ENCODE measurements at regions not wholly inside any gene's neighbourhood (a gene's known extent, or its start where the extent isn't known, plus 50 kb on each side); places are given as distances from the start of the nearest gene placed in this dataset.

GRCh38 chr12:41745593-41745992, 399.1 kb downstream of the GXYLT1 start:
- TF ChIP-seq CTCF (IDR thresholded peaks at IDR 0.05; ENCODE audit: insufficient read depth, missing control alignments): no peak
- DNase-seq (ENCODE audit: insufficient read length, low spot score): no peak
- FAIRE-seq: no peak

- no peak for FAIRE-seq
- DNase-seq (ENCODE audit: insufficient read length, low spot score): no peak
- no peak for TF ChIP-seq CTCF (IDR thresholded peaks at IDR 0.05; ENCODE audit: insufficient read depth, missing control alignments)
These were observed 400.8 kb downstream of the GXYLT1 start for GRCh38 chr12:41743835-41744234.

DNA sequence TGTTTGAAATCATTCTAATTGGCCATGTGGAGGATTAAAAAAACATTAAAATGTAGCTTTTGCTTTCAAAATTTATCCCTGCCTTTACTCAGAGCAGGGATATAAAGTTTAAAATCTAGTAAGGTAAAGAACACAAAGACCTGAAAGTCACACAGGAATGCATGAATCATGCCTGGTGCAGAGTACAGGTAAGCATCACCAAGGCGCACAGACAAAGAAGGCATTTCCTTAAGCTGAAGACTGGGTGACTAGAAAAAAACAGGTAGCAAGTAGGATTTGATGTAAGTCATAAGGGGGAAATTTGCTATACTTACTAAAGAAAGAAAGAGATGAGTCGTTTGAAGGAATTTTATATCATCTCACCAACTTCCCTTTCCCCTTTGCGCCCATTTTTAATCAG, 405.6 kb downstream of the GXYLT1 start:
- FAIRE-seq: no peak
- no peak for DNase-seq (ENCODE audit: insufficient read length, low spot score)
- TF ChIP-seq CTCF (IDR thresholded peaks at IDR 0.05; ENCODE audit: insufficient read depth, missing control alignments): no peak

DNA sequence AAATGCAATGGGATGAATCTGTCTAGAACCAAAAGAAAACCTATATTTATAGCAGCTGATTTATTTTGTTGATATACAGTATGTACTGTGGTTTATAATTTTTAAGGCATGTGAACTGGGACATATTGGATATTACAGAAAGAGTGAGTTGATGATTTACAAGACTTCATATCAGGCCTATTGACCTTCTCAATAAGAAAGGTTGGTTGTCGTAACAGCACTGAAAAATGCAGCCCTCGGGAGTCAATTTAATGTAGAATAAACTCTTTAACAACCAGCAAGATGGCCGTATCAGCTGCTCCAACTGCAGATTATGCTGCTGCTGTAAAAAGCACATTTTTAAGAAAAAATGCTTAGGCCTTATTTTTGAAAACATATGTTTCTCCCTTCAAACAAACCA, 407.3 kb downstream of the GXYLT1 start:
- FAIRE-seq (no peak), DNase-seq (ENCODE audit: insufficient read length, low spot score) (no peak)
- TF ChIP-seq CTCF (IDR thresholded peaks at IDR 0.05; ENCODE audit: insufficient read depth, missing control alignments): no peak

DNA sequence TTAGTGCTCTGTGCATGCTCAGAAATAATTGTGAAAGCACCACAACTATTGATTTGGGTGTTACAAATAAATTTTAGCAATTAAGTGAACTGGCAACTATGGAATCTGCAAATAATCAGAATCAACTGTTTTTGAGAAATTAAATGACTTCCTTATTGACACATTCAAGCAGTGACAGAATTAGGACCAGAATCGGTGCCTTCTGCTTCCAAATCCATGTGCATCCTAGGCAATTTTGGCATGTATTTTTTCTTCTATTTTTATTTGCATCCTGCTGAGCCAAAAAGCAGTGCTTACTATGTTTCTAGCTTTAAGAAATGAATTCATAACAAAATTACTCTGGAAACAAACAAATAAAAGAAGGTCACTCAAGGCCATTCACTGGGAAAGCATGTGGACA, 408.2 kb downstream of the GXYLT1 start:
- FAIRE-seq: no peak
- TF ChIP-seq CTCF (IDR thresholded peaks at IDR 0.05; ENCODE audit: insufficient read depth, missing control alignments): no peak
- DNase-seq (ENCODE audit: insufficient read length, low spot score): no peak

DNA sequence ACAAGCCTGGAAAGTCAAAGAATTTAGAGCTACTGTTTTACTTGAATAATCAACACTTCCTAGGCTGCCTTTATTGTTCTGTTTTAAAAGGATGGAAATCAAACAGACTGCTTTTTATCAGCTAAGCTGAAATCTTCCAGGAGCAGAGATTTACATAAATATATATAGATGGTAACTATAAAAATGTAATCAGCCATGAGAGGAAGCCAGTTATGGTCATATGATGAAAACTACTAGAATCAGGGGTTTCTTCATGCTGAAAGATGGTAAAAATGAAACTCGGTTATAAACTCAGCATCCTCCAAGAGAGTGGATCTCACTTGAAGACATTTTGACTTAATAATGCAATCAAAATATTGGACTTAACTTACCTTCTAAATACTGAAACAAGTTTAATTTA, 413.0 kb downstream of the GXYLT1 start:
- DNase-seq (ENCODE audit: insufficient read length, low spot score) (no peak), FAIRE-seq (no peak)
- TF ChIP-seq CTCF (IDR thresholded peaks at IDR 0.05; ENCODE audit: insufficient read depth, missing control alignments): no peak

- no peak for FAIRE-seq
- TF ChIP-seq CTCF (IDR thresholded peaks at IDR 0.05; ENCODE audit: insufficient read depth, missing control alignments): no peak
- DNase-seq (ENCODE audit: insufficient read length, low spot score): no peak
These were observed 413.6 kb downstream of the GXYLT1 start for GRCh38 chr12:41731061-41731460.
